A549 (cell line): ENCODE measurements at regions not wholly inside any gene's neighbourhood (a gene's known extent, or its start where the extent isn't known, plus 50 kb on each side); places are given as distances from the start of the nearest gene placed in this dataset.

Experiments
- ATAC-seq, 2 experiments: fragments of 200-7000 bp in 1 of 2; fragments of >200 bp in 1 of 2; cut with Nextera tagmentation in 1 of 2; cut with Tn5 transposase in 1 of 2; 3 replicates each; pipeline versions ENCODE4 v1.8.0 to v1.9.1; 2018 to 2020; ENCODE audit warnings: mild to moderate bottlenecking in 1 of 2, moderate library complexity in 1 of 2
- CTCF ChIA-PET: fragments of 300-600 bp; sonication (Branson Sonifier 250); formaldehyde crosslinking; extraction: SDS; loops from one replicate; lab custom pipeline; 2021; ENCODE audit warnings: antibody characterized with exemption, inconsistent platforms; lab: Yijun Ruan, JAX
- POLR2A ChIA-PET: fragments of 350-600 bp; formaldehyde crosslinking; extraction: SDS; loops from one replicate; lab custom pipeline; 2021; ENCODE audit warnings: antibody characterized with exemption, inconsistent platforms; lab: Yijun Ruan, JAX
- DNase-seq, 2 experiments: peaks; one replicate each; pipeline versions ENCODE4 v3.0.0 to v3.0.0-alpha.2; 2011 to 2016; ENCODE audit warnings: low read depth in 1 of 2, low spot score in 1 of 2
- FAIRE-seq: peaks from 2 replicates; lab custom pipeline; 2011; peaks lifted over from hg19 to GRCh38; lab: Jason Lieb, UNC
- H3K27ac ChIP-seq, 2 experiments: fragments of >200 bp; sonication (Bioruptor Twin); formaldehyde crosslinking; 3 replicates each; pipeline ENCODE4 v1.5.1; 2016 to 2017
- H3K4me1 ChIP-seq: fragments of >200 bp; sonication (Bioruptor Twin); formaldehyde crosslinking; 3 replicates; pipeline ENCODE4 v1.6.1; 2016
- H3K4me2 ChIP-seq: fragments of >200 bp; sonication (Bioruptor Twin); formaldehyde crosslinking; 3 replicates; pipeline ENCODE4 v1.6.1; 2016
- H3K4me3 ChIP-seq: fragments of >200 bp; sonication (Bioruptor Twin); formaldehyde crosslinking; 3 replicates; pipeline ENCODE4 v1.5.1; 2016
- H3K9me3 ChIP-seq: fragments of >200 bp; sonication (Bioruptor Twin); formaldehyde crosslinking; 3 replicates; pipeline ENCODE4 v1.6.1; 2016
- CEBPB ChIP-seq, 2 experiments: fragments of >200 bp in 1 of 2; sonication (Bioruptor Twin) in 1 of 2; formaldehyde crosslinking in 1 of 2; IDR thresholded peaks; 2 replicates each; pipeline ENCODE4 v1.6.1; 2012 to 2016
- CHD2 ChIP-seq: fragments of 150-350 bp; IDR thresholded peaks from 2 replicates; pipeline ENCODE4 v1.6.1; 2014; ENCODE audit warnings: low read length; ENCODE audit not compliant: partially characterized antibody
- EP300 ChIP-seq, 2 experiments: fragments of >200 bp; sonication (Bioruptor Twin); formaldehyde crosslinking; IDR thresholded peaks; 2 replicates in 1 of 2; 3 replicates in 1 of 2; pipeline ENCODE4 v1.6.1; 2016 to 2017
- FOSL2 ChIP-seq, 2 experiments: fragments of 450-650 bp in 1 of 2; fragments of >200 bp in 1 of 2; sonication (Bioruptor Twin) in 1 of 2; formaldehyde crosslinking; IDR thresholded peaks; 2 replicates each; pipeline versions ENCODE4 v1.5.0 to v1.6.1; 2016 to 2020; ENCODE audit warnings: mild to moderate bottlenecking in 1 of 2, moderate library complexity in 1 of 2
- HDAC2 ChIP-seq: fragments of 200-600 bp; sonication (generic); IDR thresholded peaks from 2 replicates; pipeline ENCODE4 v1.6.1; 2016
- HEYL ChIP-seq: fragments of 250-450 bp; sonication (Bioruptor Pico); IDR thresholded peaks from 2 replicates; pipeline ENCODE4 v1.8.0; 2021; ENCODE audit warnings: mild to moderate bottlenecking, moderate library complexity
- HOXA7 ChIP-seq: fragments of 250-450 bp; sonication (Bioruptor Pico); IDR thresholded peaks from 2 replicates; pipeline ENCODE4 v1.5.0; 2020; ENCODE audit warnings: mild to moderate bottlenecking, moderate library complexity
- HOXB13 ChIP-seq: fragments of 250-450 bp; sonication (Bioruptor Pico); IDR thresholded peaks from 2 replicates; pipeline ENCODE4 v1.5.0; 2020; ENCODE audit warnings: low read depth, mild to moderate bottlenecking, moderate library complexity
- JUNB ChIP-seq: fragments of >200 bp; sonication (Bioruptor Twin); formaldehyde crosslinking; IDR thresholded peaks from 2 replicates; pipeline ENCODE4 v1.6.1; 2016
- MAZ ChIP-seq: fragments of 150-350 bp; IDR thresholded peaks from 2 replicates; pipeline ENCODE4 v1.6.1; 2014; ENCODE audit warnings: antibody characterized with exemption, low read depth, low read length, borderline replicate concordance
- NR3C1 ChIP-seq: fragments of >200 bp; sonication (Bioruptor Twin); formaldehyde crosslinking; IDR thresholded peaks from 3 replicates; pipeline ENCODE4 v1.6.1; 2017
- POLR2AphosphoS2 ChIP-seq: conservative IDR thresholded peaks from 2 replicates; pipeline ENCODE4 v1.6.1; 2012; ENCODE audit warnings: low read length, improper control_type of control experiment, inconsistent platforms
- RCOR1 ChIP-seq: fragments of 150-350 bp; IDR thresholded peaks from 2 replicates; pipeline ENCODE4 v1.6.1; 2014; ENCODE audit warnings: antibody characterized with exemption, low read length, low read depth
- RFX5 ChIP-seq: fragments of 450-650 bp; IDR thresholded peaks from 2 replicates; pipeline ENCODE4 v1.7.1; 2014; ENCODE audit warnings: antibody characterized with exemption, mild to moderate bottlenecking, moderate library complexity
- RNF2 ChIP-seq: fragments of 200-600 bp; sonication (generic); IDR thresholded peaks from 2 replicates; pipeline ENCODE4 v1.6.1; 2016; ENCODE audit warnings: low read depth, mild to moderate bottlenecking, antibody characterized with exemption, moderate library complexity, borderline replicate concordance
- SMC3 ChIP-seq: fragments of >200 bp; sonication (Bioruptor Twin); formaldehyde crosslinking; IDR thresholded peaks from 3 replicates; pipeline ENCODE4 v1.6.1; 2018; ENCODE audit warnings: inconsistent platforms
- ZFP36 ChIP-seq: fragments of 450-650 bp; IDR thresholded peaks from 2 replicates; pipeline ENCODE4 v1.6.1; 2014; ENCODE audit warnings: borderline replicate concordance; ENCODE audit not compliant: partially characterized antibody
- ZNF302 ChIP-seq: fragments of 250-450 bp; sonication (Bioruptor Pico); IDR thresholded peaks from 2 replicates; pipeline ENCODE4 v1.9.0; 2021; ENCODE audit warnings: inconsistent platforms, mild to moderate bottlenecking, moderate library complexity
- ZSCAN20 ChIP-seq: fragments of 250-450 bp; sonication (Bioruptor Pico); IDR thresholded peaks from 2 replicates; pipeline ENCODE4 v1.8.0; 2022; ENCODE audit warnings: mild to moderate bottlenecking, moderate library complexity
- WGBS: methylation state at CpG from one replicate; pipeline ENCODE4 v1.1.6; 2017; ENCODE audit errors: missing lambda C conversion rate; 5-methylcytosine and 5-hydroxymethylcytosine counted together
- TF ChIP-seq, protein P1 (sequence below): fragments of >200 bp; sonication (Bioruptor Twin); formaldehyde crosslinking; IDR thresholded peaks from 3 replicates; pipeline ENCODE4 v1.5.1; 2016
- TF ChIP-seq, protein P2 (sequence below): fragments of >200 bp; sonication (Bioruptor Twin); formaldehyde crosslinking; IDR thresholded peaks from 2 replicates; pipeline ENCODE4 v1.6.1; 2016
- TF ChIP-seq, protein P3 (sequence below): fragments of >200 bp; sonication (Bioruptor Twin); formaldehyde crosslinking; IDR thresholded peaks from 3 replicates; pipeline ENCODE4 v1.6.1; 2016

DNA sequence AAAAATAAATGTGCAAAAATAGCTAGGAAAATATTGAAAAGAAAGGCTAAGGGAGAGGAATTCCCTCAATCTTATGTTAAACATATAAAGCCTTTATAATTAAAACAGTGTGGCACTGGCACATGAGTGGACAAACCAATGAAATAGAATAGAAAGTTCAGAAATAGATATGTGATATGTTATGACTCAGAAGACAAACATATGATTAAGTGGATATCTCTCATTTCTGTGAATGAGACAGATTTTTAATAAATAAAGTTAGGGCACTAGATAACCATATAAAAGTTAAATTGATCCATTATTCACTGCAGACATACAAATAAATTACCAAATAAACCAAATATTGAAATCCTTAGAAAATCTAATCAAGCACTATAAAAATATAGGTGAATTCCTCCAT, 73.0 kb downstream of the ALG10B start:
- H3K4me1 ChIP-seq = peaks cover 26% of the 10 kb centered on the region; the same call in 2 of the 3 replicates
- no peak overlapping the region for H3K27ac ChIP-seq
- TF ChIP-seq ZFP36 (no peak), ZSCAN20 (CRISPR knock-in tag) (no peak), ZNF302 (CRISPR knock-in tag) (no peak), RNF2 (no peak), CHD2 (no peak), MAZ (no peak), RCOR1 (no peak), HDAC2 (no peak), SMC3 (no peak), RFX5 (no peak)
- TF ChIP-seq, protein P1, sequence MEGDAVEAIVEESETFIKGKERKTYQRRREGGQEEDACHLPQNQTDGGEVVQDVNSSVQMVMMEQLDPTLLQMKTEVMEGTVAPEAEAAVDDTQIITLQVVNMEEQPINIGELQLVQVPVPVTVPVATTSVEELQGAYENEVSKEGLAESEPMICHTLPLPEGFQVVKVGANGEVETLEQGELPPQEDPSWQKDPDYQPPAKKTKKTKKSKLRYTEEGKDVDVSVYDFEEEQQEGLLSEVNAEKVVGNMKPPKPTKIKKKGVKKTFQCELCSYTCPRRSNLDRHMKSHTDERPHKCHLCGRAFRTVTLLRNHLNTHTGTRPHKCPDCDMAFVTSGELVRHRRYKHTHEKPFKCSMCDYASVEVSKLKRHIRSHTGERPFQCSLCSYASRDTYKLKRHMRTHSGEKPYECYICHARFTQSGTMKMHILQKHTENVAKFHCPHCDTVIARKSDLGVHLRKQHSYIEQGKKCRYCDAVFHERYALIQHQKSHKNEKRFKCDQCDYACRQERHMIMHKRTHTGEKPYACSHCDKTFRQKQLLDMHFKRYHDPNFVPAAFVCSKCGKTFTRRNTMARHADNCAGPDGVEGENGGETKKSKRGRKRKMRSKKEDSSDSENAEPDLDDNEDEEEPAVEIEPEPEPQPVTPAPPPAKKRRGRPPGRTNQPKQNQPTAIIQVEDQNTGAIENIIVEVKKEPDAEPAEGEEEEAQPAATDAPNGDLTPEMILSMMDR = no peak
- H3K9me3 ChIP-seq = no peaks in the 10 kb centered on the region
- FAIRE-seq (no peak), ATAC-seq (no peak), DNase-seq (no peak)
- H3K4me3 ChIP-seq = no peak overlapping the region
- no peak overlapping the region for H3K4me2 ChIP-seq
- ChIA-PET CTCF (no interaction called here), POLR2A (no interaction called here)

DNA sequence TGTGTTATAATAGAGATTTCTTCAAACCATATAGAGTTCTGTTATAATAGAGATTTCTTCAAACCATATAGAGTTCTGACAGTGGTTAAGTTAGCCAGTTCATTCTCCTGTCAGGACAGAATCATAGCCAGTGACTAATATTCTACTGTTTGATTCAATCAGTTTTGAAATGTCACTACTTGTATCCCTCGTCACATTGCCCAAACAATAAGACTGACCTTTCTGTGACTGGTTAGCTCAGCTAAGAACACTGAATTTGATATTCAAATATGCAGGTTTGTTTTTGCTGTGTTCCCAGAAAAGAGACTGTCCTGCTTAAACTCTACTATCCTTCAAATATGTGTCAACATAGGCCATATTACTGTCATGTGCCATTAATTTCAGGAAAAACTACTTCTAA, 74.4 kb downstream of the ALG10B start:
- Histone ChIP-seq H3K4me3 (no peak overlapping the region), H3K4me2 (no peak overlapping the region), H3K4me1 (peaks cover 15% of the 10 kb centered on the region; the same call in 2 of the 3 replicates)
- FAIRE-seq = no peak
- DNase-seq = no peak
- 12% methylated on average over 1 of the region's 1 CpG for WGBS
- POLR2A ChIA-PET = no interaction called here
- TF ChIP-seq HDAC2 (no peak), EP300 (IDR thresholded peaks at IDR 0.05) (no peak), POLR2AphosphoS2 (no peak), MAZ (no peak), RFX5 (no peak)
- TF ChIP-seq, all 56 proteins: peak for 0
- Histone ChIP-seq H3K9me3 (no peaks in the 10 kb centered on the region), H3K27ac (no peak overlapping the region)
- CTCF ChIA-PET = no interaction called here
- ATAC-seq = no peak

DNA sequence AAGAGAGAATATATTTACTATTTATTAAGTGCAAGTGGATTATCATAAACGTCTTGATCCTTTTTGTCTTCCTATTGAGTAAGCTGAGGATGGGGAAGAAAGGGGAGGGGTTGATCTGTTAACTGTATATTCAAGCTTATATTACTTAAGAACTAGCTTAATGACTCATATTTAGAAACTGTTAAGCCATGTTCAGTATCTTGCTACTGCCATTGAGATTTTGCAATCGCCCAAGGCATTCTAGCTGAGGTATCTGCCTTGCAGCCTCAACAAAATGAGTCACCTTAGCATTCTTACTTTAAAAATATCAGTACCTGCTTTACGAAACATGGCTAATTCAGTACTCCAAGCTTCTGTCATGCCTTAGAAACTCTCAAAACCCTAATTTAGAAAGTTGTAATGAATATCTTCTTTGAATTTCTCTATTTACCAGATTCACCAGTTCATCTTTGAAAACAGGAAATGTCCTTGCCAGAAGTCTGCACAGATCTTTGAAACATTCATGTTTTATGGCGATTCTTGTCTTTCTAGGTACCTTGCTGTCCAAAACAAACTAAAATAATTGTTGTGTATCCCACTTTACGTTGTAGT, 76.1 kb downstream of the ALG10B start:
- peak; percentile 27 to 88; a peak in 4 of 6 replicates for ATAC-seq
- ChIA-PET CTCF (no interaction called here), POLR2A (no interaction called here)
- Histone ChIP-seq H3K4me1 (peaks cover 8% of the 10 kb centered on the region; the same call in 2 of the 3 replicates), H3K9me3 (no peaks in the 10 kb centered on the region), H3K4me2 (peak overlapping the region; percentile 34; the same call in 1 of the 3 replicates), H3K4me3 (no peak overlapping the region), H3K27ac (no peak overlapping the region)
- DNase-seq = peak in 1 of 2 experiments; percentile 35
- TF ChIP-seq HEYL (no peak), NR3C1 (no peak), HOXB13 (no peak), HOXA7 (CRISPR knock-in tag) (no peak), JUNB (peak; percentile 65), CEBPB (IDR thresholded peaks at IDR 0.05) (peak; percentile 68 to 70), FOSL2 (IDR thresholded peaks at IDR 0.05) (peak; percentile 38), FOSL2 (CRISPR knock-in tag; IDR thresholded peaks at IDR 0.05) (peak; percentile 72)
- TF ChIP-seq, protein P2, sequence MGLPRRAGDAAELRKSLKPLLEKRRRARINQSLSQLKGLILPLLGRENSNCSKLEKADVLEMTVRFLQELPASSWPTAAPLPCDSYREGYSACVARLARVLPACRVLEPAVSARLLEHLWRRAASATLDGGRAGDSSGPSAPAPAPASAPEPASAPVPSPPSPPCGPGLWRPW = 0 out of 2 replicates have a peak, but pooled peaks have one; percentile 14
- TF ChIP-seq, protein P1 = no peak
- TF ChIP-seq, protein P3, sequence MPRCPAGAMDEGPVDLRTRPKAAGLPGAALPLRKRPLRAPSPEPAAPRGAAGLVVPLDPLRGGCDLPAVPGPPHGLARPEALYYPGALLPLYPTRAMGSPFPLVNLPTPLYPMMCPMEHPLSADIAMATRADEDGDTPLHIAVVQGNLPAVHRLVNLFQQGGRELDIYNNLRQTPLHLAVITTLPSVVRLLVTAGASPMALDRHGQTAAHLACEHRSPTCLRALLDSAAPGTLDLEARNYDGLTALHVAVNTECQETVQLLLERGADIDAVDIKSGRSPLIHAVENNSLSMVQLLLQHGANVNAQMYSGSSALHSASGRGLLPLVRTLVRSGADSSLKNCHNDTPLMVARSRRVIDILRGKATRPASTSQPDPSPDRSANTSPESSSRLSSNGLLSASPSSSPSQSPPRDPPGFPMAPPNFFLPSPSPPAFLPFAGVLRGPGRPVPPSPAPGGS = no peak
- FAIRE-seq = no peak
- under 1% methylated on average over 5 of the region's 5 CpGs for WGBS
